Hepatocyte (in vitro differentiated cells): ENCODE measurements at regions not wholly inside any gene's neighbourhood (a gene's known extent, or its start where the extent isn't known, plus 50 kb on each side); places are given as distances from the start of the nearest gene placed in this dataset.

Source experiments
- DNase-seq: peaks from one replicate; pipeline ENCODE4 v3.0.0-alpha.2; 2016; ENCODE audit warnings: low spot score
- H2AFZ ChIP-seq: fragments of 200-600 bp; sonication (generic); 2 replicates; pipeline ENCODE4 v1.6.0; 2016; ENCODE audit warnings: antibody characterized with exemption, mild to moderate bottlenecking
- H3K27ac ChIP-seq: fragments of 200-600 bp; sonication (generic); 2 replicates; pipeline ENCODE4 v1.5.1; 2016; ENCODE audit warnings: mild to moderate bottlenecking
- H3K27me3 ChIP-seq: fragments of 200-600 bp; sonication (generic); 2 replicates; pipeline ENCODE4 v1.6.1; 2016
- H3K36me3 ChIP-seq: fragments of 200-600 bp; sonication (generic); replicated peaks from 2 replicates; pipeline ENCODE4 v1.5.1; 2016; ENCODE audit warnings: low read depth; ENCODE audit not compliant: insufficient read depth
- H3K4me1 ChIP-seq: fragments of 200-600 bp; sonication (generic); 2 replicates; pipeline ENCODE4 v1.5.1; 2016; ENCODE audit warnings: mild to moderate bottlenecking, moderate library complexity; ENCODE audit not compliant: insufficient read depth
- H3K4me2 ChIP-seq: fragments of 200-600 bp; sonication (generic); 2 replicates; pipeline ENCODE4 v1.6.0; 2016
- H3K4me3 ChIP-seq: fragments of 200-600 bp; sonication (generic); 2 replicates; pipeline ENCODE4 v1.5.1; 2016; ENCODE audit warnings: mild to moderate bottlenecking
- H3K79me2 ChIP-seq: fragments of 200-600 bp; sonication (generic); 2 replicates; pipeline ENCODE4 v1.6.0; 2017; ENCODE audit warnings: mild to moderate bottlenecking
- H3K9me2 ChIP-seq: fragments of 200-600 bp; sonication (generic); replicated peaks from 2 replicates; pipeline ENCODE4 v1.6.0; 2017; ENCODE audit warnings: mild to moderate bottlenecking; ENCODE audit not compliant: insufficient read depth
- H3K9me3 ChIP-seq: fragments of 200-600 bp; sonication (generic); 2 replicates; pipeline ENCODE4 v1.5.1; 2016; ENCODE audit warnings: low read depth, mild to moderate bottlenecking
- H4K20me1 ChIP-seq: fragments of 200-600 bp; sonication (generic); 2 replicates; pipeline ENCODE4 v1.6.0; 2016; ENCODE audit warnings: mild to moderate bottlenecking; ENCODE audit not compliant: insufficient read depth, poor library complexity, severe bottlenecking
- EZH2 ChIP-seq: fragments of 200-600 bp; sonication (generic); IDR thresholded peaks from 2 replicates; pipeline ENCODE4 v1.6.1; 2016; ENCODE audit warnings: antibody characterized with exemption, mild to moderate bottlenecking, borderline replicate concordance
- EZH2phosphoT487 ChIP-seq: fragments of 200-600 bp; sonication (generic); IDR thresholded peaks from one replicate; pipeline ENCODE4 v1.6.1; 2018; ENCODE audit warnings: antibody characterized with exemption, mild to moderate bottlenecking, low read depth, moderate library complexity; ENCODE audit not compliant: unreplicated experiment, severe bottlenecking
- WGBS: methylation state at CpG from one replicate; pipeline ENCODE4 v1.1.6; 2016; ENCODE audit warnings: low lambda C conversion rate; ENCODE audit errors: missing lambda C conversion rate; 5-methylcytosine and 5-hydroxymethylcytosine counted together
- TF ChIP-seq, protein P1 (sequence below): fragments of 200-600 bp; sonication (generic); IDR thresholded peaks from 2 replicates; pipeline ENCODE4 v1.5.1; 2016; ENCODE audit warnings: antibody characterized with exemption, mild to moderate bottlenecking; ENCODE audit not compliant: poor library complexity

DNA sequence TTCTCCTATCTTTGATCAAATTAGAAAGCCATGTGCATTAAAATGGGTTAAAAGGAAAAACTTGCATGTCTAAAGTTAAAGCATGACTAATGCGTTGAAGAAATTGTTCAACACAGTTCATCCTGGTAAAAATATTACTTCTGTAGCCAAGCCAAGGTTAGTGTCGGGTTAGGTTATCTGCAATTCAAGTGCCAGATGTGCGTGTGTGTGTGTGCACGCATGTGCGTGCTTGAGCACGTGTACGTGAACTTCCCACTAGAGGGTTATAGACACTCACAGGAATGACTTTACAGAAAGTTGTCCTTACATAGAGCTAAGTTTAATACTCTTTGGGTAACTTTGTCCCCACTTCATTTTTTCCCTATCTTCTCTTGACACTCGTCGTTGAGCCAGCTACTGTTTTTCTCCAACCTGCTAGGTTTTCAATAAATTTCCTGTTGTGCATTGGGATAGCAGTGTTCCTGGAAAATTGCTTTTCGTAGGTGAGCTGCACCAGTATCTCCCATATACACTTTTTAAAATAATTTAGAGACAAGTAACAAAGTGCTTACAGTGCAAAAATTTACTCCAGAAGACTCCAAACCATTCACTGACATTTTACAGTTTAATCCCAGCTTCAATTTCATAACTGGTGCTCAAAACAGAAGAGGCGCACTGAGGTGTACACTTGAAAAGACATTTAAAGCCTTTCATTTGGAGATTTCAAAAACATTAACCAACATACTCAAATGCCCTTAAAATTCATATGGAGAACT is 353.8 kb downstream of the NFIB start:
- no peaks in the 10 kb centered on the region for H3K27me3 ChIP-seq
- H3K4me3 ChIP-seq = no peak overlapping the region
- H4K20me1 ChIP-seq = no peaks in the 10 kb centered on the region
- TF ChIP-seq, protein P1, sequence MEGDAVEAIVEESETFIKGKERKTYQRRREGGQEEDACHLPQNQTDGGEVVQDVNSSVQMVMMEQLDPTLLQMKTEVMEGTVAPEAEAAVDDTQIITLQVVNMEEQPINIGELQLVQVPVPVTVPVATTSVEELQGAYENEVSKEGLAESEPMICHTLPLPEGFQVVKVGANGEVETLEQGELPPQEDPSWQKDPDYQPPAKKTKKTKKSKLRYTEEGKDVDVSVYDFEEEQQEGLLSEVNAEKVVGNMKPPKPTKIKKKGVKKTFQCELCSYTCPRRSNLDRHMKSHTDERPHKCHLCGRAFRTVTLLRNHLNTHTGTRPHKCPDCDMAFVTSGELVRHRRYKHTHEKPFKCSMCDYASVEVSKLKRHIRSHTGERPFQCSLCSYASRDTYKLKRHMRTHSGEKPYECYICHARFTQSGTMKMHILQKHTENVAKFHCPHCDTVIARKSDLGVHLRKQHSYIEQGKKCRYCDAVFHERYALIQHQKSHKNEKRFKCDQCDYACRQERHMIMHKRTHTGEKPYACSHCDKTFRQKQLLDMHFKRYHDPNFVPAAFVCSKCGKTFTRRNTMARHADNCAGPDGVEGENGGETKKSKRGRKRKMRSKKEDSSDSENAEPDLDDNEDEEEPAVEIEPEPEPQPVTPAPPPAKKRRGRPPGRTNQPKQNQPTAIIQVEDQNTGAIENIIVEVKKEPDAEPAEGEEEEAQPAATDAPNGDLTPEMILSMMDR = no peak
- TF ChIP-seq EZH2 (no peak), EZH2phosphoT487 (no peak)
- no peaks in the 10 kb centered on the region for H3K79me2 ChIP-seq
- H3K9me3 ChIP-seq = no peaks in the 10 kb centered on the region
- H3K4me1 ChIP-seq = peaks cover 11% of the 10 kb centered on the region
- no peak overlapping the region for H3K4me2 ChIP-seq
- H3K9me2 ChIP-seq = no peaks in the 10 kb centered on the region
- no peaks in the 10 kb centered on the region for H3K36me3 ChIP-seq
- 91% methylated on average over 11 of the region's 11 CpGs for WGBS
- no peak overlapping the region for H2AFZ ChIP-seq
- H3K27ac ChIP-seq = no peak overlapping the region
- no peak for DNase-seq

DNA sequence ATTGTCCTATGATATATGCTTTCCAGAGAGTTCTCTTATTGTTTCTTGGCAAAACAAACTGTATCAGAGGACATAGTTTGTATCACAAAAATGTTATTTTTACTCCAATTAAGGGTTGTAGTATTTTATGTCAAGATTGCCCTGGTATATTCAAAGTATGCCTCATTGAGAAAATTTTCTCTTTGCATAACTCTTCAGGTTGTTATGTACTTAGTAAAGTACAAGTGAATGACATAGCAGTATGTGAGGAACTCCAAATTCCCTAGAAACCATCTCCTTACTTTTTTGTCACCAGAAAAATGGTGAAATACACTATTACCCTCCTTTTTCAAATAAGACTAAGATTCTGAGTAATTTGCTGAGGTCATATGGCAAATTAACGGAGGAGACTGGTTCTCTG is 355.3 kb downstream of the NFIB start:
- Histone ChIP-seq H3K36me3 (no peaks in the 10 kb centered on the region), H3K9me3 (no peaks in the 10 kb centered on the region), H4K20me1 (no peaks in the 10 kb centered on the region), H3K79me2 (no peaks in the 10 kb centered on the region), H2AFZ (no peak overlapping the region), H3K9me2 (no peaks in the 10 kb centered on the region), H3K4me2 (no peak overlapping the region), H3K4me1 (peaks cover 11% of the 10 kb centered on the region), H3K27ac (no peak overlapping the region), H3K4me3 (no peak overlapping the region), H3K27me3 (no peaks in the 10 kb centered on the region)
- TF ChIP-seq, protein P1 = no peak
- TF ChIP-seq EZH2phosphoT487 (no peak), EZH2 (no peak)
- WGBS = 82% methylated on average over 1 of the region's 1 CpG
- no peak for DNase-seq

DNA sequence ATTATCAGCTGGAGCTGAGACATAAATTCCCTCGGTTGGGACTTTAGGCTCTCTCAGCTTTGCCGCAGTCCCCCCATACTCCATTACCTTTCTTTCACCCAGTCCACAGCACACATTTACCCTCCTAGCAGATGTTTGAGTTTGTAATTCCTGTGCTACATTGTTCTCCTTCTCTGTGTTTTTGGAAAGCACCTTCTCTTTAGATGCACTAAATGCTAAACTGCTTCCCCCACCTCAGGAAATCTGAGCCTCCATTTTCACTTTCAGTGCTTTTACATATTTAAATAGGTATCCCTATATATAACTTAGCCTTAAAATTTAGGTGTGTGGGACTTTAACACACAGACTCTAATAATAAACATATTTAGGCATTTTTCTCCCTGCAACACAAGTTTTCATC is 356.9 kb downstream of the NFIB start:
- Histone ChIP-seq H3K36me3 (no peaks in the 10 kb centered on the region), H3K9me3 (no peaks in the 10 kb centered on the region), H2AFZ (no peak overlapping the region), H3K9me2 (no peaks in the 10 kb centered on the region), H3K4me2 (no peak overlapping the region), H3K4me1 (peaks cover 11% of the 10 kb centered on the region), H4K20me1 (no peaks in the 10 kb centered on the region), H3K4me3 (no peak overlapping the region), H3K27me3 (no peaks in the 10 kb centered on the region), H3K79me2 (no peaks in the 10 kb centered on the region), H3K27ac (no peak overlapping the region)
- TF ChIP-seq, protein P1 = no peak
- no peak for TF ChIP-seq EZH2
- no peak for TF ChIP-seq EZH2phosphoT487
- WGBS = 38% methylated on average over 2 of the region's 2 CpGs
- DNase-seq = no peak
